ENCODE measurements at regions not wholly inside any gene's neighbourhood (a gene's known extent, or its start where the extent isn't known, plus 50 kb on each side); places are given as distances from the start of the nearest gene placed in this dataset.
"Not testable (repeated sequence)": the region's sequence is repeated elsewhere in the genome, so short reads cannot be mapped to it uniquely, and the experiment has no call there.

DNA sequence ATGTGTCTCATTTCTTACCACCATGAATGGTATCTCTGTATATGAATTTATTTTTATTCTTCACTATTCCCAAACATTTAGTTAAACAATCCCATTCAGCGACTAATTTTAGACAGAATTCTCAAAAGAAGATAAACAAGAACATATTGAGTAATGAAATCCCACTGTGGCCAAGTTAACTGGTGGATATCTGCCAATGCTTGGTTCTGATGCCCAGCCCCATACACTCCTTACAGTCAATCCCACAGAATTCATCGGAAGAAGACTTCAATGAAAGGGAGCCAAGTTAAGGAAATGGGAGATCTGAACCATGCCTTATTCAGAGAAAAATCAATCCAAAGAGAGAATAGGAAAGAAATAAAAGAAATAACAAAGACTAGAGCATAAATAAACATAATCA lies 518.0 kb downstream of the XPNPEP1 start:
- no peak for DNase-seq (ENCODE audit: low read depth)

GRCh38 chr10:109403551-109403950 lies 519.8 kb downstream of the XPNPEP1 start:
- no peak for DNase-seq (ENCODE audit: low read depth)

- DNase-seq (ENCODE audit: low read depth) = no peak
Measured at GRCh38 chr10:109393425-109393824, 529.9 kb downstream of the XPNPEP1 start.

- DNase-seq (ENCODE audit: low read depth) = no peak
Measured at GRCh38 chr10:109386921-109387320, 536.4 kb downstream of the XPNPEP1 start.

DNA sequence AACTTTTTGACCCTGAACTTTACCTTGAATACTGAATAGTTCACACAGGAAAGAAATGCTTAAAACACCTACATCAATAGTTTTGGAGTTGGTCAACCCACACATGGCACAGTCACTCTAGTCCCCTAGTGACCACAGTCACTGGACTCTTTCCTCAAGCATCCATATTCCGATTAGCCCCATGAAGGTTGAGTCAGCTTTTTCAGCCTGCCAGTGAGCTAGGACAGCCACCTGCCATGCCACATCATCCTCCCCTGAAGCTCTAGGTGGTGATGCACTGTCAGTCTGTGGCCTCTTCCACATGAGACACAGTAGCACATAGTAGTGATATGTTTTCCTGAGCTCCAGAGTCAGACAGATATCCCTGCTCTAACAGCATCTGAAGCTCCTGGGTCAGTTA lies 537.2 kb downstream of the XPNPEP1 start:
- DNase-seq (ENCODE audit: low read depth) = no peak

GRCh38 chr10:109379186-109379585 lies 544.1 kb downstream of the XPNPEP1 start:
- no peak for DNase-seq (ENCODE audit: low read depth)

GRCh38 chr10:109374215-109374614 lies 549.1 kb downstream of the XPNPEP1 start:
- DNase-seq (ENCODE audit: low read depth) = peak; percentile 57

DNA sequence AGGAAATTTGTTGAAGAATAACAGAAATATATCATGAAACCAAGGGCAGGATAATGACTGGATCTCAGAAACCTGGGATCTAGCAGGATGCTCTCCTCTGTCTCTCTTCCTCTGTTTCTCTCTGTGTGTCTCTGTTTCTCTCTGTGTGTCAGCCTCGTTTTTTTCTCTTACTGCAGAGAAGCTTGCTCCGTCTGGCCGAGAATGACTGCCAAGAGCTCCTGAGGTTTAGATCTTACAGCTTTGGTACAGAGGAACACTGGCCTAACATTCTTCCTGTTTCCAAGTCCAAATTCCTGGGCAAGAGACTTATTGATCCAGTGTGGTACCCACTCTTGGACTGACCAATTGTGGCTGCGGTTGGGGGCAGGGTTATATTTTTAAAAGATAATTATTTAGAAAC lies 564.0 kb downstream of the XPNPEP1 start:
- DNase-seq (ENCODE audit: low read depth) = no peak

- no peak for DNase-seq (ENCODE audit: low read depth)
Measured at GRCh38 chr10:109358325-109358724, 565.0 kb downstream of the XPNPEP1 start.

DNA sequence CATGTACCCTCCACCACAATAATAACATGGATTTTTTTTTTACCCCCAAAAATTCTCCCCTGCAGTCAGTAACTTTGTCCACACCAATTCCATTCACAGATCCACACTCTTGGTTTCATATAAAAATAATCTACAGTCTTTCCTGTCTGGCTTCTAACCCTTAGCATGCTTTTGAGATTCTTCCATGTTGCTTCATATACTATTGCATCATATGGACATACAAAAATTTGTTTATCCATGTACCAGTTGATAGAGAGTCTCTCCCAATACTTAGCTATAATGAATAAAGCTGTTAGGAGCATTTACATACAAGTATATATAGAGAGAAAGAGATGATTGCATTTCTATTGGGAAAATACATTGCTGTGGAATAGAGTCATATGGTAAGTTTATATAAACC lies 575.0 kb downstream of the XPNPEP1 start:
- DNase-seq (ENCODE audit: low read depth) = no peak

DNA sequence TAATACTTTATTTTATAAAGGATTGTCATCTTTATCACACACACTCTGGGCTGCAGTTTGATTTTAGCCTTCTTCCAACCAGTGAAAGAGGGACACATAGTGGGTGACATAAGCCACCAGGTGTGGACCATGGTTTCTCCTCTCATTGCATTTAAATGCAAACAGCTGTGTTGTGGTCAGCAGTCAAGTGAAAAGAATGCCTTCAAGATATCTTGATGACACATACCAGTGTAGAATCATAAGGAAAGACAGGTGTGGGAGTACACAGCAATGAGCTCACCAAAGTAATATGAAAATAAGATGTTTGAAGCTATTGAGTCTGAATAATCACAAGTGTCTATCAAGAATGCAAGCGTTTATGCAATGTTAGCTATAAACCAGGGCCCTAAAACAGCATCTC lies 580.0 kb downstream of the XPNPEP1 start:
- DNase-seq (ENCODE audit: low read depth) = peak; percentile 25

GRCh38 chr10:109341986-109342385 lies 581.3 kb downstream of the XPNPEP1 start:
- no peak for DNase-seq (ENCODE audit: low read depth)

GRCh38 chr10:109328001-109328400 lies 595.3 kb downstream of the XPNPEP1 start:
- DNase-seq (ENCODE audit: low read depth) = no peak

- DNase-seq (ENCODE audit: low read depth) = no peak
Measured at GRCh38 chr10:109327266-109327665, 596.0 kb downstream of the XPNPEP1 start.

- no peak for DNase-seq (ENCODE audit: low read depth)
Measured at GRCh38 chr10:109324721-109325120, 598.6 kb downstream of the XPNPEP1 start.

- DNase-seq (ENCODE audit: low read depth) = no peak
Measured at GRCh38 chr10:109317746-109318366, 605.5 kb downstream of the XPNPEP1 start.

DNA sequence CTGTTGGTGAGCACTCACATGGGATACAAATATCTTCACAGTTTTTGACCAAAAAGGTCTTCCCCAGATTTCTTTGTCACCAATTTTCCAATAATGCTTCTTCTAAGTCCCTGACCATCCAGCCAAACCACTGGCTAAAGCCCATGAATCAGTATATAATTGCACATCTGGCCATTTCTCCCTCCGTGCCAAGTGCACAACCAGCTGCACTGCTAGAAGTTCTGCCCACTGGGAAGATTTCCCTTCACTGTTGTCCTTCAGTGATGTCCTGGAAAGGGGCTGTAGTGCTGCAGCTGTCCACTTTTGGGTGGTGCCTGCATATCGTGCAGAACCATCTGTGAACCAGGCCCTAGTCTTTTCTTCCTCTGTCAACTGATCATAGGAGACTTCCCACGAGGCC lies 609.3 kb downstream of the XPNPEP1 start:
- DNase-seq (ENCODE audit: low read depth) = not testable (repeated sequence)

DNA sequence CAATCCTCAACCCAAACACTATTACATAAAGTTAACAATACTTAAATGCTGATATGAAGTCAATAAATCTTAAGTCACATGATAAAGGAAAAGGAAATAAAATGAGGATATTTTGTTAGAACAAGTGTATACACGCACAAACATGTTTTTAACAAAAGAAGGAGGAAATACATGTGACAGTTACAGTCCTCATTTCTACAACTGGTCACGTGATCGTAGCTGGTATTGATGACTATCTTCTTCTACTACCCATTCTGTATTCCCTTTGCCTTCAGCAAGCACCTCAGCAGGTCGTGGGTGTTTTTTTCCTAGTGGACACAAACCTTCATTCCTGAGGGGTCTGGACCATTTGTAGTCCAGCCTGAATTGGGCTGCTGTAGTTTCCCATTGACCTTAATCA lies 610.8 kb downstream of the XPNPEP1 start:
- not testable (repeated sequence) for DNase-seq (ENCODE audit: low read depth)

DNA sequence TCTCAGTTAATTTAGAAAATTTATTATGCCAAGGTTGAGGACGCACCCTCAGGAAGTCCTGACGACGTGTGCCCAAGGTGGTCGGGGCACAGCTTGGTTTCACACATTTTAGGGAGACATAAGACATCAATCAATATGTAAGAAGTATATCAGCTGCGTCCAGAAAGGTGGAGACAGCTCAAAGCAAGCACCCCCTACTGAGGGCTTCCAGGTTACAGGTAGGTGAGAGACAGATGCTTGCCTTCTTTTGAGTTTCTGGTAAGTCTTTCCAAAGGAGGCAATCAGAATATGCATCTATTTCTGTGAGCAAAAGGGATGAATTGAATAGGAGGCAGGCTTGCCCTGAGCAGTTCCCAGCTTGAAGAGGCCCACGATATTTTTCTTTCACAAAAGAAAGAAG lies 614.3 kb downstream of the XPNPEP1 start:
- no peak for DNase-seq (ENCODE audit: low read depth)

GRCh38 chr10:109307102-109307501 lies 616.2 kb downstream of the XPNPEP1 start:
- not testable (repeated sequence) for DNase-seq (ENCODE audit: low read depth)

DNA sequence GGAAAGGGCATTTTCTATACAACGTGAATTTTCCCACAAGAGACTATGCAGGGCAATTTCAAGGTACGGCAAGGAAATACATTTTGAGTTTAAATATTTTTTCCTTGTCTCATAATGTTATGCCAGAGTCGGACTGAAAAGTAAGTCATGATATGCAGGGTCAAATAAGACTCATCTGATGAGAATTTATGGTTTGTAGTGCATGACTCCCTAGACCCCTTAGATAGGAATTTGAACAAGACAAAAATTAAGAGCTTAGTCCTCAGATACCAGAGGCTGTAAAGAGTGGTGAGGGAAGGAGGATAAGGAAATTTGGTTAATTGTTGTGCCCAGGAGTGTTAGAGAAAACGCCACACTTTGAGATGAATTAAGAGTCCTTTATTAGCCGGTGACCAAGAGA lies 616.6 kb downstream of the XPNPEP1 start:
- DNase-seq (ENCODE audit: low read depth) = no peak

DNA sequence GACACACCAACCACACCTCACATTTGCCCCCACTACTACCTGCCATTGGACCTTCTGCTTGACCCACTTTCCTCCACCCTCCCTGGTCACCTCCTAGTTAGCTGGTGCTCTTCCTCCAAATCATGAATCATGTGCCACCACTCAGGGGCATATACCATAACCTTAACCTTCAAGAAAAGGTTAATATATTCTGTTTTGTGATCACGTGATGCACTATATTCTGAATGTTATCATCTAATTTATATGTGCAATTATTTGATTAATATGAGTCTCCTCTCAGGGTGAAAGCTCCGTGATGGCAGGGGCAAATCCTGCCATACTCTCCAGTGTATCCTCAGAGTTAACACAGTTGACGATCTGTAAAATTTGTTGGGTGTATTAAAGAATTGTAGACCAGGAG lies 635.5 kb downstream of the XPNPEP1 start:
- no peak for DNase-seq (ENCODE audit: low read depth)

- peak; percentile 87 for DNase-seq (ENCODE audit: low read depth)
Measured at GRCh38 chr10:109282510-109282909, 640.8 kb downstream of the XPNPEP1 start.

DNA sequence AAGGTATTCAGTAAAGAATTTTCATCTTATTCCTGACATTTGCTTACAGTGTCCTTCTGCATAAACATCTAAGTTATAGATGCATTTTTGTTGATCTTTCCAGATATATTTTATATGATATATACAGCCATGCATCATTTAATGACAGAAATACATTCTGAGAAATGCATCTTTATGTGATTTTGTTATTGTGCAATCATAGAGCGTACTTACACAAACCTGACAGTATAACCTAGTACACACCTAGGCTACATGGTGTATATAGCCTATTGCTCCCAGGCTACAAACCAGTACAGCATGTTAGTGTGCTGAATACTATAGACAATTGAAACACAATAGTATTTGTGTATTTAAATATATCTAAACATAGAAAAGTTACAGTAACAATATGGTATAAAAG lies 642.0 kb downstream of the XPNPEP1 start:
- DNase-seq (ENCODE audit: low read depth) = no peak

DNA sequence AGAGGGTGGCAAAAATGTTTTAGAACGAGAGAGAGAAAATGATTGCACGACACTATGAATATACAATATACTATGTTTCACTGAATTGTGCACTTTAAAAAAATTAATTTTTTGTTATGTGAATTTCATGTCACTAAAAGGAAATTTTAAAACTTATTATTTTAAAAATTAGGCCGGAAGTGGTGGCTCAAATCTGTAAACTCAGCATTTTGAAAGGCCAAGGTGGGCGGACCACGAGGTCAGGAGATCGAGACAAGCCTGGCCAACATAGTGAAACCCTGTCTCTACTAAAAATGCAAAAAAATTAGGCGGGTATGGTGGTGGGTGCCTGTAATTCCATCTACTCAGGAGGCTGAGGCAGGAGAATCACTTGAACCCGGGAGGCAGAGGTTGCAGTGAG lies 642.5 kb downstream of the XPNPEP1 start:
- no peak for DNase-seq (ENCODE audit: low read depth)
